NCI-H446 treated with DMSO at 0.1 percent for 48 hours (cell line): ENCODE measurements at regions not wholly inside any gene's neighbourhood (a gene's known extent, or its start where the extent isn't known, plus 50 kb on each side); places are given as distances from the start of the nearest gene placed in this dataset.
A peak's percentile ranks its signal among the peaks of the same experiment; 100 is the strongest.

Source experiments
- DNase-seq: peaks from one replicate; lab custom pipeline; 2025; lab: John Stamatoyannopoulos, UW

DNA sequence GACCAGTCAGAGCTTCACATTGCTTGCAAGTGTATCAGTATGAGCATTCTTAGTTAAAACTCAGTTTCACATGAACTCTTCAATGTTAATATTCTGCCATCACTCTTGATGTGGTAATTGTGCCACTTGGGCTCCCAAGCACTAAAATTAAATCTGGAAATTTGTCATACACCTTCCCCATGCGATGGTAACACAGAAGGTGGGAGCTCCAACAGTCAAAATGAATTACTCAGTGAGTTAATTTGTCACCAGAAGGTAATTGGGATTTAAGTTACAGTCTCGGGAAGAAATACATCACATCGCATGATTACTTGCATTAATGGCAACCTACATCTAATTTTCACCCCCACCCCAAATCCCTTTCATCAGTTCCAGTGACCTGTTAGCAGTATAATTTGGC is 376.5 kb upstream of the DAB1 start:
- DNase-seq: no peak

DNA sequence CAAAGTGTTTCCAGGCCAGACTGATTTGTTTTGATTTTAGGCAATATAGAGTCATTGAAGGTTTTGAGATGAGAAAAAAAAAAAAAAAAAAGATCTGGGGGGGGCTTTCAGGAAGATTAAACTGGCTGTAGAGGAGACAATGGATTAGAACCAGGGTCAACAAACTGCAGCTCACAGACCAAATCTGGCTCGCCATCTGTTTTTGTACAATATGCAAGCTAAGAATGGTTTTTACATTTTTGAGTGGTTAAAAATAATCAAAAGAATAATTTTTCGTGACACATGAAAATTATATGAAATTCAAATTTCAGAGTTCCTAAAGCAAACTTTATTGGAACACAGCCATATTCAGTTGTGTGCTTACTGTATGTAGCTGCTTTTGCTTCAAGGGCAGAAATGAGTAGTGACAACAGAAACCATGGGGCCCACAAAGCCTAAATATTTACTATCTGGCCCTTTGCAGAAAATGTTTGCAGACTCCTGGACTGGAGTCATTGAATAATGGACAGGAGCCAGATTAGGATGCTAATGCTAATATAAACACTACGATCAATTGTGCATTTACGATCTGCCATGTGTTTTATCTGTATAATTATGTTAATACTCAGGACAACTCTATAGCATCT is 375.7 kb upstream of the DAB1 start:
- no peak for DNase-seq

DNA sequence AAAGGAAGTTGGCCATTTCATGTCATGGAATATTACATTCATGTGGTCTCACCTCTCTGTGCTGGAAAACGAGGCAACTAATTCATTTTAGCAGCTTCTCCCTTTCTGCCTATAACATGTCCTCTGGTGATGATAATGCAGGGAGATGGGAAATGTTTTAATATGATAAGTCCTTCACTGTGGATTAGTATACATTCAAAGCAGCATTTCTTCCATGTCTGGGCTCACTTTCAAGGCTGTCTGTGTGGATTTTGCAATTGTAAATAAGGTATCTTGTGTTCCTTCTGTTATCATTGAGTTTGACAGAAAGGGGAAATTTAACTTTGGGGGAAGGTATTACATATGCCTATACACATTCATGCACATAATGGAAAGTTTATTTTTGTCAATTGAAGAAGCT is 374.7 kb upstream of the DAB1 start:
- DNase-seq: no peak

DNA sequence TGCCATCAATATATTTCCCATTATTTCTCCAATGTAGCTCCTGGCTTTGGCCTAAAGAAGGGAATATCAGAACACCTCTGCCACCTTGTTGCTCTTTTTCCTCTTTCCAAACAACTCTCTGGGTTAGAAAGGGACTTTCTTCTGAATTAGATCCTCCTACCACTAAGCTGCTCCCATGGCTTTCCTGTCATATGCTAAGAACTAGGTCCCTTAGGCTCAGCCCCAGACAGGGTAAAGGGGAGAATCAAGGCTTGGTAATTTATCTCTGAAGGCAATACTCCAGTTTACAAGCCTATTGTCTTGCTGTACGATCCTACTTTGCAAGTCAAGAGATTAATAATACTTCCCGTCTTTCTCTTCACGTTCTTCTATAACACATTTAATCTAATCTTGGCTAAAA is 373.2 kb upstream of the DAB1 start:
- no peak for DNase-seq

DNA sequence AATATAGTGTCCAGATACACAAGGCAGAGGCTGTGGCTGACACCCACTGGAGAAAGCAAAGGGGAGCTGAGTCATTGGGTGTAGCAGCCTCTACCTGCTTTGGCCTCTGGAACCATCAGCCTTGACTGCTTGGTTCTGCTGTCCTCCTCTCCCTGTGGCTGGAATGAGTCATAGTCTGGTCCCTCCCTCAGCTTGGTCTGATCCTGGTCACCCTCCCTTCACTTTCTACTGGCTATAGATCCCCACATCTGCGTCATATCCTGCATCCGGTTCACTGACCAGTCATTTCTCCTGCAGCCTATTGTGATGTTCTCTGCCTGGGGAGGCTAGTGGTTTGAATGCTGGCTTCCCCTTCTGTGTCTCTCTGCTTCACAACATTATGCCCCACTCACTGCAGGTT is 372.8 kb upstream of the DAB1 start:
- DNase-seq: no peak

DNA sequence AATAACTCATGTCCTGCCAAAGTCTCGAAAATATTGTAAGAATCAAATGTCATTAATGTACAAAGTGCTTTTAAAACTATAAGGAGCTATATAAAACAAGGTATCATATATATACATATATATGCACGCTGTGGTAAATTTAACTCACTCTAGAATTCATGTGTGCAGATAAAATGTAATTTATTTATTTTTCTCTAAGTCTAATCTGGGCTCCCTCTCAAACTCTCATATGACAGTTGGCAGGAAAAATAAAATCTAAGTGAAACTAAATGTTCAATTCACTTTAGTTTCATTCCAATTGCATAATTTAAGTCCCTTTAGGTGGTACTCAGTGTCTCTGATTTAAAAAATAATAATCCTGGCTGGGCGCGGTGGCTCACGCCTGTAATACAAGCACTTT is 372.0 kb upstream of the DAB1 start:
- no peak for DNase-seq

DNA sequence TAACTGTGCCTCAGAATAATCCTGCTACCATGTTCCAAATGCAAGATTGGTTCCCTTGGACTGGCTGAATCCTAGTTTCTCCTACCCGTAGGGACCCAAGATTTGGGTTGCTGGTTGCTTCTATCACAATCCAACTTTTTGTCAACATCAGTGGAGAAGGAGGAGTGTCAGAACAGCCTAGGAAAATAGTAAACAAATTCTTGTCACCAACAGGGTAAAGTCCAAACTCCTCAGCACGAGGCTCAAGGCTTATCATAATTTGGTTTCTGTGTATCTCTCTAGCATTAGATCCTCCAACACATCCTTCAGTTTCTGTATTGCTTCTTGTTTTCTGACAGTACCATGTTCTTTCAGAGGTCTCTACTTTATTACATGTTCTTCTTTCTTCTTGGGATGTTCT is 370.2 kb upstream of the DAB1 start:
- no peak for DNase-seq

DNA sequence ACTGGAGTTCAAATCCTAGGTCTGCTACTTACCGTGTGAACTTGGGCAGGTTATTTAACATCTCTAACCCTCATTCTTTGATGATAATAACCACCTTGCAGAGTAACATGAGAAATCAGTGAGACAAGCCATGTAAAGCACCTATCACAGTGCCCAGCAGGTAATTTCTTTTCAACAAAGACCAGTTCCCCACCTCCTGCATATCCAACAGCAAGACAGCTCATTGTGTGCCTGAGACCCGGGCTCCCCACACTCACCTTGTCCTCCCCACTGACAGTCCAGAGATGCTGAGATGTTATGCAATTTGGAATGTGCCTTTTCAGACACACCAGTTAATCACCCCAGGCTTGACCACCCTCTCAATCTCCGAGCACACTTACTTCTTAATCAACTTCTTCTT is 367.6 kb upstream of the DAB1 start:
- DNase-seq: no peak

DNA sequence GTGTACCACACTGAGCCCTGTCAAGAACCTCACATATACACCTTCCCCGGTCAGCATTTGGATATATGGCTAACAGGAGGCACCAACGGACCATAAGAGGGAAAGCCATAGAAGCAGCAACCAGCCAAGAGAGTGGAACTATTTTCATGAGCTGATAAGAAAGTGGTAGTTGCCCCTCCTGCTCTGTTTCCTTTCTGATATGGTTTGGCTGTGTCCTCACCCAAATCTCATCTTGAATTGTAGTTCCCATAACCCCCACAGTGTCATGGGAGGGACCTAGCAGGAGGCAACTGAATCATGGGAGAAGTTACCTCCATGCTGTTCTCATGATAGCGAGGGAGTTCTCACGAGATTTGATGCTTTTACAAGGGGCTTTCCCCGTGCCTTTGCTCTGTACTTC is 366.1 kb upstream of the DAB1 start:
- no peak for DNase-seq

DNA sequence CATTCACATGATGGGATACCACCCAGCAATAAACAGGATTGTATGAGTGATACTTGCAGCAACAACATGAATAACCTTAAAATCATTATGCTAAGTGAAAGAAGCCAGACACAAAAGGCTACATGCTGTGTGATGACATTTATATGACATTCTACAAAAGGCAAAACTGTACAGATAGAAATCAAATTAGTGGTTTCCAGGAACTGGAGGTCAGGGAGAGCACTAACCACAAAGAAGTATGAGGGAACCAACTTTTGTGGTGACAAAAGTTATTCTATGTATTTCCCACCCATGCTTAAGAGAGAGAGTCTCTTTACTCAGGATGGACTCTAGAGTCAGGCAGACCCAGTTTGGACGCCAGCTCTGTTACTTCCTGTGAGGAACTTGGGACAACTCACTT is 364.5 kb upstream of the DAB1 start:
- no peak for DNase-seq

DNA sequence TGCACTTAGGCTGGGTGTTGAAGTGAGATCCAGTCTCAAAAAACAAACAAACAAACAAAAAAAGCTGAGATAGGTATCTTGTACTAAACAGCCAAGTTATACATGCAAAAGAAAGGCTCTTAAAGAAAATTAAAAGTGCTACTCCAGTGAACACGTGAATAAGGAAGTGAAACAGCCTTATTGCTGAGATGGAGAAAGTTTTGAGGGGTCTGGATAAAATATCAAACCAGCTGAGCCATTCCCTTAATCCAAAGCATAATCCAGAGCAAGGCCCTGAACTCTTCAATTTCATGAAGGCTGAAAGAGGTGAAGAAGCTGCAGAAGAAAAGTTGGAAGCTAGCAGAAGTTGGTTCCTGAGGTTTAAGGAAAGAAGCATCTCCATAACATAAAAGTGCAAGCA is 360.5 kb upstream of the DAB1 start:
- no peak for DNase-seq

DNA sequence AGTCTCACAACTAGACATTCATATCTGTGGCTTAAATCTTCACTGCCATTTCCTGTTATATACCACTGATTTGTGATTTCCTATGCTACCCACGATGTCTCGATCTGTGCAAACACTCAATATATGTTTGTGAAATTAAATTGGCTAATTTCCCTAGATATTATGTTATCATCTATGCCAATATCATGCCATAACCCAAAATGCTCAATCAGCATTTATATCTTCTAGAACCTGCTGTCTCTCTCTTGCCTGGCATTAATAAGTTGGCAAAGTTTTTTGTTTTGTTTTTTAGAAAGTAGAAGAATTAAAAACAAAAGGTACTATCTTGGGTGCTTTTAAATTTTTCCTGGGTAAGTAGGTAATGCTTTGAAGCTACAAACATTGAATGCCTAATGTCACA is 358.5 kb upstream of the DAB1 start:
- DNase-seq: no peak

DNA sequence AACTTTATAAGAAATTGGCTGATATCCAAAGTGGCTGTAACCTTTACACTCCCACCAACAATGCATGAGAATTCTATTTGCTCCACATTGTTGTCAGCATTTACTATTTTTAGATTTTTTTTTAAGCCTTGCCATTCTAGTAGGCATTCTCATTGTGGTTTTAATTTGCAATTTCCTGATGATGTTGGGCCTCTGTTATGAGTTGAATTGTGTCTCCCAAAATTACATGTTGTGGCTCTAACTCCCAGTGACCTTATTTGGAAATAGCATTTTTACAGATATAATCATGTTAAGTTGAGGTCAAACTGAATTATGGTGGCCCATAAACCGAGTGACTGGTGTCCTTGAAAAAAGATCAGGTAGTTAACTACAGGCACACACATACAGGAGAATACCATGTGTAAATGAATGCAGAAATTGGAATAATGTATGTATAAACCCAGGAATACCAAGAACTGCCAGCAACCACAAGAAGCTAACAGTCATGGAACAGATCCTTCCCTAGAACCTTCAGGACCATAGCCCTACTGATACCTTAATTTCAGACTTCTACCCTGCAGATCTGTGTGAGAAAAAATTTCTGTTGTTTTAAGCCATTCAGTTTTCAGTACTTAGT is 348.8 kb upstream of the DAB1 start:
- no peak for DNase-seq

DNA sequence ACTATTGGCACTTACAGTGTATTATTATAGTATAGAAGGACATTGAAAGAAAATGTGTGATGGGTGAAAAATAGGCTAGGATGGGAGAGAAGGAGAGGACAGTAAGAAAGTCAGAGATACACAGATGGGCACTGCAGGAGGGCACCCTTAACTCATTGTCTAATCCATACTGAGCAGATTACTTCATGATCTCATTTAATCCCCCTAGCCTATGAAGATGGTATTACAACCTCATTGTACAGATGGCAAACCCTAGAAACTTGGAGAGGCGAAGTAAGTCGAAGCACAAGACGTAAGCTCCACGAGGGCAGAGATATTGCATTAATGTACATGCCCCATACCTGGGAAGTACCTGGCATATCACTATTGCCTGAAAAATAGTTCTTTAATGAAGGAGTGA is 346.9 kb upstream of the DAB1 start:
- DNase-seq: peak; percentile 3

DNA sequence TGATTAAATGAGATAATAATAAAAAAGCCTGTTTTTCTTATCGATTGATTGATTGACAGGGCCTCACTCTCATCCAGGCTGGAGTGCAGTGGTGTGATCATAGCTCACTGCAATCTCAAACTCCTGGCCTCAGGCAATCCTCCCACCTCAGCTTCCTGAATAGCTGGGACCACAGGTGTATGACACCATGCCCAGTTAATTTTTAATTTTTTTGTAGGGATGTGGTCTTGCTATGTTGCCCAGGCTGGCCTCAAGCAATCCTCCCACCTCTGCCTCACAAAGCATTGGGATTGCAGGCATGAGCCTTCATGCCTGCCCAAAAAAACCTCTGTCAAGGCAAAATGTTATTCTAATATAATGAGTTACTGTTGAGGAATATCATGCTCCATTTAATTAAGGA is 346.4 kb upstream of the DAB1 start:
- DNase-seq: no peak

DNA sequence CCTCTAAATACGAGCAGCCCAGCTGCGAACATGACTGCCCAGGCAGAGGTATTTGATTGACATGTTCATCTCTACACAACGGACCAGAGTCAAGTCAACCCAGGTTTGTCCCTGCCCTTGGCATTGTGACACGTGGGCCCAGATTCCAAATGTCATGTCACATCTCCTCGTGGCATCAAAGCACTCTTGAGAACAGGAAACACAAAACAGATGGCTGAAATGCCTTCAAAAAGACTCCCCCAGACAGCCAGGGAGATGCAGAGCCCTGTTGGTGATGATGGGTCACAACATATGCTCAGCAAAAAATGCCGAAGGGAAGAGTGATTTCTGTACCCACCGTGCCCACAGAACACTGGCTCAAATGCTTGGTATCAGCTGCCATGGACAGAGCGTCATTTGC is 337.8 kb upstream of the DAB1 start:
- DNase-seq: no peak

DNA sequence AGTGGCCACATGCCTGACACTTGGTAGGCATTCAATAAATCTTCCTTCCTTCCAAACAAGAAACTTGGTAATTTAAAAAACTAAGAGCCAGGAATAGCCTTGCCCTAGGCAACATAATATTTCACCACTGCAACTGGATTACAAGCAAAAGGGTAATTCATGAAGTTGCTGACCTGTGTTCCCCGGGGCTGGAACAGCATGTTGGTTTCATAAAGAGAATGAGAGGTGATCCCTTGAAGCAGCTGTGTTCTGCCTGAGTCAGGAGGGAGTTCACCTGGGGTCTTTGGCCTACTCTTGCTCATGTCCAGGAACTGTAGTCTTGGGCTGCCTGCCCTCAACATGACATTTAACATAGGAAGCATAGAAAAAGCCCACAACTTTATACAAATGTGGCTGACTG is 329.0 kb upstream of the DAB1 start:
- DNase-seq: no peak

DNA sequence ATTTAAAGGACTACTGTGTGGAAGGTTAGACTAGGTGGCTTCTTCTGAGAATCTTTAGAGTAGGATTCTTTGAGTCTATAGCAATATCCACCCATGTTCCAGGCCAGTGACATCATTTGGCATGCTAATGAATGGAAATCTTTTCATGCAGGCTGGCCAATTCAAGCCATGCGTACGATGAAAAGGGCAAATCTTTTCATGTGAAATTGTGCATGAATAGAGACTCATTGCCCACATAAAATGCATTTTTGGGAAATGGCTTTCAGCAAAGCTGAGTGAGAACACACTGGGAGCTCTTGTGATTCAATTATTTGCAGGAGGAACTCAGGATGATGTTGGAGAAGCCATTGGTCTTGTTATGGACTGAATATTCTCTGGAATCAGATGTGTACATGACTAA is 324.9 kb upstream of the DAB1 start:
- DNase-seq: peak; percentile 7

DNA sequence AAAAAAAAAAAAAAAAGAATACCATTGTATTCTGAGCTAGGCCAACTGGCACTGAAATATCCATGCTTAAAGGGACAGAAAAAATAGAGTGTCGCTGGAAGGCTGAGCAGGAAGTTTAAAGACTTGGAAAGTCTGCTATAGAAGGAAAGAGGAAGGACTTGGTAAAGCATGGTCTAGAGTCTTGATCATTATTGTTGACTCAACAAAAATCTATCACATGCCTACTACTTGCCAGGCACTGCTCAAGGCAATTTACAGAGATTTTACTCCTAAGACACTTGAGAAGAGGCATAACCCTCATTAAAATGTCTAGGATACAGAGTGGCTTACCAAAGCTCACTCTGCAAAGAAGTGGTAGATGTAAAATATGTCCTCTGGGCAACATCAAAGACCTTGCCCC is 324.0 kb upstream of the DAB1 start:
- DNase-seq: no peak

DNA sequence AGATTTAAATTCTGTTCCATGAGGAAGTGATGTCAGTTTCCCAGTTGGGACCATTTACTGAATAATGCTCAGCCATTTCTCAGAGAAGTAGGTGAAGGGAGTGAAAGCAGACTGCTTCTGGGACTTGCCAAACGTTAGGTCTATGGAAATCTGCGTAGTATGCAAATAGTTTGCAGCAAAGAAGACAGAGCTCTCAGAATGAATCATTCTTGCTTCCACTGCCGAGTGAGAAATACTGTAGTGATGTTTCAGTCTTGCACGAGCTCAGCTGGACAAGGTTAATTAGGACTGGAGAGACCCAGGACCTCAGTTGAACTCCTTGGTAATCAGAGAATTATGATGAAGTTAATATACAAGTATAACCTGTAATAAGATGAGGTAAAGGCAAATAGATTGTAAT is 317.7 kb upstream of the DAB1 start:
- DNase-seq: no peak

DNA sequence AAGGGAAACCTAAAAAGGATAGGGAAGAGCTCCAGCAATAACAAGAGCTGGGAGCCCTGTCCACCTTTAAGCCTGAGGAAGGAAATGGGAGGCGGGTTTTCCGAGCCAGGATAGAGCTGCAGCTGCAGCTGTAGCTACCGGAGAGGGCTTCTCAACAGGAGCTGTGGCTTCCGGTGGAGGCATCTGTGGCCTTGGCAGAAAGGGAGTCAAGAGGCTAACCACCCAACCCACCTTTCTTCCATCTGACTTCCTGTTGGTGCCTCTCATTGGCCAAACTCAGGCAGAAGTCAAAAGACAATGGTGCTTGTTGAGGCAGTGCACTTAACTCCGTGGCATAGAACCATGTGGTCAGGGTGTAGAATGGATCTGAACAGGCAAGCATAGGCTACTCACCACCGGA is 313.1 kb upstream of the DAB1 start:
- DNase-seq: no peak

DNA sequence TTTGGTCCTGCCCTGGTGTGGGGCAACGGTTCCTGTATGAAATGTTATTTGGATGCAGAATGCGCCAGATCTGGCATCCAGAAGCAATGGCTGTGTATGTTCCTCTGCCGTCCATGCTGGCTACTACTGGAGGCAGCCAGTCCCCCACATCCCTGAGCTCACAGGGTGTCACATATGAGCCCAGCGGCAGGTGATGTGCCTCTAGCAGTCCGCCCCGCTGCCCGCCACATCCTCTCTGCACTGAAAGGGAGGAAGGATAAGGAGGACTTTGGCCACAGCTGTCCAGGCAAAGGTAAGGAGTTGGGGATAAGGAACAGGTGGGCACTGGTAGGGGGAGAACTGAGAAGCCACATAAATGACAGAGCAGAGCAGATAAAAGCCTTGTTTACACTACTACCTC is 305.3 kb upstream of the DAB1 start:
- no peak for DNase-seq

DNA sequence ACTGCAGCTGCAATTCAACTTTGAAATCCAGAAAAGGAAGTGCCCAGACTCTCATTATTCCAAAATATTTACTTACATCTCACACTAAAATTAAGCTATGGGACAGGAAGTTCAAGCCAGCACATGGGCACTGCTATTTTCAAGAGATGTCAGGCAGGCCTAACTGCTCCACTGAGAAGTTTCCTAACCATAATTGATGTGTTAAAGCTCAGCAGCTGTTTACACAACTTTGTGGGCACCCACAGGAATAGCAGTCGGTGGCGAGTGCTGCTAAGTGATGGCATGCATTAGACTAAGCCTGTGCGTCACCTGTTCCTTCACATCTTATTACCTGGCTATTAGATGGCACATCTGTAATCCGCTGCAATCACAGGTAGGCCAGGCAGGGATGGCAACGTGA is 303.3 kb upstream of the DAB1 start:
- no peak for DNase-seq

DNA sequence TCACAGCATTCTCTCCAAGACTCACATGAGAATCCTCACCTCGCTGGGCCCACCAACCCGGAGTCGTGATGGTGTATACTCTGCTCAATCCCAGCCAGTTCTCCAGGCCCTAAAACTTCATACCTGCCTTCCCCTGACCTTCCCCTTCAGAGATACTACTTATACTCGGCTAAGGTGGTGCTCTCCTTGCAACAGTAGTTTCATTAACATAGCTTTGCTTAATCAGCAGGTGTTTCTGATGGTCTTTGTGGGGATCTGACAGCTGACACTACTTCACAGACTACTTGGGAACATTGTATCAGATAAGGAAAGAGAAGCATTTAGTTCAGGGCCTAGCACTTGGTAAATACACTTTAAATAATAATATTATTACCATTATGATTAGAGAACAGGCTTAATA is 301.5 kb upstream of the DAB1 start:
- no peak for DNase-seq

DNA sequence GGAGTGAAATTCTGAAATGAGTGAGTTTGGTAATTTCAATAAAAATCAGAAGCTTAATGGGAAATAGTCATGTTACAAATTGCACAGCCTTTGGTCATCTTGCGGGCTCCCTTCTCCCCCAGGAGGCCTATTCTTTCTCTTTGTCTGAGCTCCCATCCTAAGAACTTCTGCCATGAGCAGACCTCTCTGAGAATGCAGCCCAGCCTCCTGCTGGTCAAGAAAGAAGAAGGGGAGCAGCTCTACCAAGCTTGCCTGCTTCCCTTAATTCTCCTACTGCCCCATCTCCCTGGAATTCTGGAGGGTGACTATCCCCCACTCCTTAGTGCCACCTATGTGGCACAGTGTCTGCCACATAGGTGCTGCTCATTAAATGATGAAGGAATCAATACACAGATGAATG is 300.7 kb upstream of the DAB1 start:
- no peak for DNase-seq
